Effector memory CD4-positive, alpha-beta T cell (primary cell): ENCODE measurements at regions not wholly inside any gene's neighbourhood (a gene's known extent, or its start where the extent isn't known, plus 50 kb on each side); places are given as distances from the start of the nearest gene placed in this dataset.
"Not testable (repeated sequence)": the region's sequence is repeated elsewhere in the genome, so short reads cannot be mapped to it uniquely, and the experiment has no call there.

ENCODE experiments used
- DNase-seq, 3 donors: peaks; one replicate each; pipeline ENCODE4 v3.0.0-alpha.2; 2020
- H3K27ac ChIP-seq: 2 replicates; pipeline ENCODE4 v1.7.0; 2013; ENCODE audit warnings: mild to moderate bottlenecking, low read length, moderate library complexity; ENCODE audit not compliant: insufficient read depth, poor library complexity, severe bottlenecking
- H3K27me3 ChIP-seq: replicated peaks from 2 replicates; pipeline ENCODE4 v1.7.0; 2013; ENCODE audit warnings: mild to moderate bottlenecking, low read length; ENCODE audit not compliant: insufficient read depth, control insufficient read depth, poor library complexity, severe bottlenecking
- H3K36me3 ChIP-seq: 2 replicates; pipeline ENCODE4 v1.7.0; 2013; ENCODE audit warnings: mild to moderate bottlenecking, low read length, moderate library complexity; ENCODE audit not compliant: control insufficient read depth, insufficient read depth
- H3K4me1 ChIP-seq: 2 replicates; pipeline ENCODE4 v1.7.0; 2013; ENCODE audit warnings: low read length, mild to moderate bottlenecking; ENCODE audit not compliant: control insufficient read depth, insufficient read depth, poor library complexity, severe bottlenecking
- H3K4me3 ChIP-seq: 2 replicates; pipeline ENCODE4 v1.7.0; 2013; ENCODE audit warnings: low read length, low read depth, mild to moderate bottlenecking; ENCODE audit not compliant: insufficient read depth, poor library complexity, severe bottlenecking
- H3K9me3 ChIP-seq: 2 replicates; pipeline ENCODE4 v1.7.0; 2013; ENCODE audit warnings: mild to moderate bottlenecking, low read length, moderate library complexity; ENCODE audit not compliant: control insufficient read depth

GRCh38 chr2:87263868-87264518 lies 242.3 kb upstream of the PLGLB1 start:
- not testable (repeated sequence) for H3K9me3 ChIP-seq, DNase-seq, H3K27ac ChIP-seq, H3K4me3 ChIP-seq, H3K36me3 ChIP-seq, H3K27me3 ChIP-seq, H3K4me1 ChIP-seq

- H3K36me3 ChIP-seq, DNase-seq, H3K27me3 ChIP-seq, H3K4me3 ChIP-seq, H3K27ac ChIP-seq, H3K4me1 ChIP-seq, H3K9me3 ChIP-seq: not testable (repeated sequence)
These were observed 253.5 kb upstream of the PLGLB1 start for GRCh38 chr2:87275192-87275591.

GRCh38 chr2:87275974-87276629 lies 254.5 kb upstream of the PLGLB1 start:
- not testable (repeated sequence) for DNase-seq, H3K4me3 ChIP-seq, H3K27me3 ChIP-seq, H3K9me3 ChIP-seq, H3K27ac ChIP-seq, H3K4me1 ChIP-seq, H3K36me3 ChIP-seq

- H3K27ac ChIP-seq, DNase-seq: not testable (repeated sequence)
These were observed 255.0 kb upstream of the PLGLB1 start for GRCh38 chr2:87276673-87277072.

GRCh38 chr2:87277734-87278133 lies 256.1 kb upstream of the PLGLB1 start:
- DNase-seq, H3K9me3 ChIP-seq, H3K27ac ChIP-seq: not testable (repeated sequence)

More at GRCh38 chr2:87276673-87277072, 255.0 kb upstream of the PLGLB1 start:
- H3K36me3 ChIP-seq, H3K4me3 ChIP-seq, H3K4me1 ChIP-seq, H3K9me3 ChIP-seq, H3K27me3 ChIP-seq: not testable (repeated sequence)

GRCh38 chr2:87280596-87281355 lies 259.1 kb upstream of the PLGLB1 start:
- H3K36me3 ChIP-seq, H3K4me1 ChIP-seq, DNase-seq, H3K27me3 ChIP-seq, H3K27ac ChIP-seq, H3K9me3 ChIP-seq, H3K4me3 ChIP-seq: not testable (repeated sequence)

More at GRCh38 chr2:87277734-87278133, 256.1 kb upstream of the PLGLB1 start:
- not testable (repeated sequence) for H3K36me3 ChIP-seq, H3K4me1 ChIP-seq, H3K27me3 ChIP-seq, H3K4me3 ChIP-seq

- not testable (repeated sequence) for H3K27ac ChIP-seq, H3K4me3 ChIP-seq, H3K36me3 ChIP-seq, DNase-seq, H3K9me3 ChIP-seq, H3K27me3 ChIP-seq, H3K4me1 ChIP-seq
These were observed 262.3 kb upstream of the PLGLB1 start for GRCh38 chr2:87283735-87284470.

- not testable (repeated sequence) for DNase-seq, H3K27ac ChIP-seq, H3K9me3 ChIP-seq, H3K4me1 ChIP-seq, H3K27me3 ChIP-seq, H3K4me3 ChIP-seq, H3K36me3 ChIP-seq
These were observed 262.8 kb upstream of the PLGLB1 start for GRCh38 chr2:87284471-87284772.

GRCh38 chr2:87285139-87285538 lies 263.5 kb upstream of the PLGLB1 start:
- not testable (repeated sequence) for H3K27ac ChIP-seq, H3K4me1 ChIP-seq, H3K4me3 ChIP-seq, H3K9me3 ChIP-seq, DNase-seq, H3K36me3 ChIP-seq, H3K27me3 ChIP-seq
